ENCODE measurements at regions not wholly inside any gene's neighbourhood (a gene's known extent, or its start where the extent isn't known, plus 50 kb on each side); places are given as distances from the start of the nearest gene placed in this dataset.

GRCh38 chr12:63090716-63091115, 60.3 kb downstream of the AVPR1A start:
- no peak for DNase-seq

DNA sequence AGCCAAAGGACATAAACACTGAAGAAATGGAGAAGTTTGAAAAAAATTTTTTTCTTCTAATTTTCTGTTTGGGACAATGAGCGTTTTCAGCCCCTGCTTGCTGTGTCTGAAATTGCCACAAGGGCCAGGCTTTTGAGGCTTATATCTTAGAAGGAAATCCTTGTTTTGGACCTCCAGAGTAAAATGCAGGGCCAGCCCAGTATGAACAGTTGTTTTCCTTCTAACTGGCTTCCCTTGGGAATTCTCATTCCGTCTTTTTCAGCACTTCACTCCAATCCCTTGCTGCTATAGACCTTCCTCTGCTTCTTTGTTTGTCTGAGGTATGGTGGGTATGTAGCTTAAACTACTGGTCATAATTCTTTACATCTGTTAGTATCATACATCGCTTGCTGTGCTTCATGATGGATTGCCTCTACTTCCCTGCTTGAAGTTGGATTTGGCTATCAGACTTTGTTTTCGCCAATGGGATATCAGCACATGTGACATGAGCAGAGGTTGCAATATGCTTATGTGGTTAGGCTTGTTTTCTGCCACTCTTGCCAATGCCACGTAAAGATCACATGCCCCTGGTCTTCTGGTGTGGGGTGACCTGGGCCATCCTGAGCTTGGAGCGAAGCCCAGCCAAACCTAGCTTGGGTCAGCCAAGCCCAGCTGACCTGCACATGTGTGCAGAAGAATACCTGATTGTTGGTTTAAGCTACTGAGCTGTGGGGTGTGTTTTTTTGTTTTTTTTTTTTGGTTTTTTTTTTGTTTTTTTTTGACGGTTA, 64.7 kb downstream of the AVPR1A start:
- DNase-seq: no peak

DNA sequence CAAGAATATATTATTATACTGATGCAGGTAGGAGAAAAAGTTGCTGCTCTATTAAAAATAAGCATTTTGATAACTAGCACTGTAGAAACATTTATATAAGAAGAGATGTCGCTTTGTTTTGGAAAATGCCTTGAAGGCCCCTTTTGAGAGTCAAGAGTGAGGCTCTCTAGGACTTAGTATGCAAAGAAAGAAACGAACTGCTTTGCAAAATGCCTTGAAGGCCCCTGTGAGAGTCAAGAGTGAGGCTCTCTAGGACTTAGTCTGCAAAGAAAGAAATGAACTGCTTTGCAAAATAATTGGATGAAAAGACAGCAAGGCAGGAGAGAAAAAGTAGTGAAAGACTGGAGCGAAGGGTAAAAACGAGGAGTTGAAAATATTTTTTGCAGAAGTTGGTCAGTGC, 65.9 kb downstream of the AVPR1A start:
- DNase-seq: no peak

- DNase-seq: no peak
These were observed 66.5 kb downstream of the AVPR1A start for GRCh38 chr12:63084501-63084900.

DNA sequence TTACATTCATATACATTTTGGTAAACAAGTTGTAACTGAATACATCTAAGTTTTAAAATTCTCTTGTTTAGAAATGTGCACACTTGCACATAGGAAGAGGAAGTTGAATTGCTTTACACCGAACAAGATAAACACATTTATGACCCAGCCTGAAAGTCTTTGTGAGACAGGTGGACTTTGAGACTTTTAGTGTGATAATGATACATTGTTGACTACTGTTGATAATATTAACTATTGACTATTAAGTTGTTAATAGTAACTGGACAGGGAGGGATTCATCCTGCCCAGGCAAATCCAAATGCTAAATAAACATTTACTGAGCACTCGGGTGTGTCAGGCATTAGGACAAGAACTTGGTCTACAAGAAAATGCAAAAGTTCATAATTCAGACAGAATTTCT, 68.0 kb downstream of the AVPR1A start:
- no peak for DNase-seq

DNA sequence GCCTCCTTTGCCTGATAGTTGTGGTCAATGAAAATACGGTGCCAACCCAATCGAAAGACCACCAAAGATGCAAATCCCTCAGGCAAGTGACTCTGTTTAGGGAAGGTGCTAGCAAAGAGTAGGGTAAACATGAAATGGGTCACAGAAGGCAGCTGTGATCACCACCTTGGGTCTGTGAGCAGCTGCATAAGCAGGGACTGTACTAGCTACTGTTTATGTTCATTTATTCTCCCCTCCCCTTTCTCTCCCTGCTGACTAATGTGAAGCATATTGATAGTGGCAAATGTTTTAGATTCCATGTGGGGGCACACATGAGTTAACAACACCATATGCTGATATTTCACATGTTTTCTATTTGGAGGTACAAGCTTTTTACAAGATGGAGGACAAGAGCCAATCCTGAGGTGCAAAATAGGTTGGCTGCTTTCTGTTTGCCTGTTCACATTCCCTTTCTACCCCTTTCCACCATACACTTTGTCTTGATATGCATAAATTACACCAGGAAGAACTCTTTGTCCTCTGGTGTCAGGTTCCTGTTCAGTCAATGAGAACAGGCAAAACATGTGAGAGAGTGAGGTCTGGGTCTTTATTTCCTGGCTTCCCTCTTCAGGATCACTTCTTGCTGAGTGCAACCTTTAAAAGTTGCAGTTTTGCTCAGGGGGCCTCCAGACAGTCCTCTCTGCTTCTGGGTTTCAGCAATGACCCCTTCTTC, 71.1 kb downstream of the AVPR1A start:
- DNase-seq: no peak

DNA sequence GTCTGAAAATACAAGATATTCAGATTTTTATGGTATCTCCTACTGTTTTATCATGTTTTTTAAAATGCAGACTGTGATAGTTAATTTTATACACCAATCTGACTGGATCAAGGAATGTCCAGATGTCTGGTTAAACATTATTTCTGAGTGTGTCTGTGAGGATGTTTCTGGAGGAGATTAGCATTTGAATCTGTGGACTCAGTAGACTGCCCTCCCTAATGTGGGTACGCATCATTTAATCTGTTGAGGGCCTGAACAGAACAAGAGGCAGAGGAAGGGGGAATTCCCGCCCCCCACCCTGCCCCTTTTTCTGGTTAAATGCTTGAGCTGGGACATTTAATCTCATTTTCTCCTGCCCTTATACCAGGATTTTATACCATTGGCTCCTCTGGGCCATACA, 72.1 kb downstream of the AVPR1A start:
- DNase-seq: no peak

GRCh38 chr12:63075376-63076060, 75.5 kb downstream of the AVPR1A start:
- no peak for DNase-seq

DNA sequence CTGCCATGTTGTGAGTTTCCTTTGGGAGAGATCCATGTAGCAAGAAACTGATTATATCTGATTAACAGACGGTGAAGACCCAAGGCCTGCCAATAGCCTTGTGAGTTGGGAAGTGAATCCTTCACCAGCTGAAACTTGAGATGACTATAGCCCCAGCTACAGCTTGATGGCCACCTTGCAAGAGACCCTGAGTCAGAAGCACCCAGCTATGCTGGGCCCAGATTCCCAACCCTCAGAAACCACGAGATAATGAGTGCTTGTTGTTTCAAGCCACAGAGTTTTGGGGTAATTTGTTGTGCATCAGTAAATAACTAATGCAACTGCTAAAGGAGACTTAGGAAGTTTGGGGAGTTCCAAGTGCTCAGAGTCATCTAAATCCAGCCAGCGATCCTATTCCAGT, 80.3 kb downstream of the AVPR1A start:
- no peak for DNase-seq

GRCh38 chr12:63069860-63070617, 81.0 kb downstream of the AVPR1A start:
- no peak for DNase-seq

- peak; percentile 87 for DNase-seq
These were observed 82.1 kb downstream of the AVPR1A start for GRCh38 chr12:63068857-63069442.

DNA sequence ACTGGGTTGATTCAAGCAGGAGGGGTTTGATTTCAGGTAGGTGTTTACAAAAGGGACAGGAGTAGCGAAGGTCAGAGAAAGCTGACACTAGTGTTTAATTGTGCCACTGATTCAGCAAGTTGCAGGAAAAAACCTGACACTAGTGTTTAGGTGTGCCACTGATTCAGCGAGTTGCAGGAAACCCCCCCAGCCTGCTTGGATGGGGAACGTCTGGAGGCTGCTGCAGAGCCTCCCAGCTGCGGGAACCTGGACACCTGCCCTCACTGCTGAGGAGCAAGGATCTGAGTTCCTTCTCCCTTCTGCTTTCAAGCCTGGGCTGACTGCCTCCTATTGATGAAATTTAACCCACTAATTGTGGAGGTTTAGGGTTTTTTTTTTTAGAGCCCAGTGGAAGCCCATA, 84.2 kb downstream of the AVPR1A start:
- no peak for DNase-seq

DNA sequence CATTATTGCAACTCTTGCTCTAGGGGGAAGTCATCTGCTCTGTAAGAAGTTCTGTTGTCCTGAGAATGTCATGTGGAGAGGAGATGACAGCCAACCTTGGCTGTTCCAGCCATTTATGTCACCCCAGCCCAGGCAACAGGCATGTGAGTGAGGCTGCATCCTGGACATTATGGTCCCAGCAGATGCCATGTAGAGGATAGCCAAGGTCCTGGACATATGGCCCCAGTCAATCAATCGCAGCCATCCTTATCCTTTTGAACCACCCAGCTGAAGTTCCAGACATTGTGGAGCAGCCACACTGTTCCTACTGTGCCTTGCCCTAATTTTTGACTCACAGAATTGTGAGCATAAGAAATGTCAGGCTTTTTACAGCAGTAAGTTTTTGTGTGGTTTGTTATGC, 84.9 kb downstream of the AVPR1A start:
- no peak for DNase-seq

- no peak for DNase-seq
These were observed 86.9 kb downstream of the AVPR1A start for GRCh38 chr12:63064080-63064479.

DNA sequence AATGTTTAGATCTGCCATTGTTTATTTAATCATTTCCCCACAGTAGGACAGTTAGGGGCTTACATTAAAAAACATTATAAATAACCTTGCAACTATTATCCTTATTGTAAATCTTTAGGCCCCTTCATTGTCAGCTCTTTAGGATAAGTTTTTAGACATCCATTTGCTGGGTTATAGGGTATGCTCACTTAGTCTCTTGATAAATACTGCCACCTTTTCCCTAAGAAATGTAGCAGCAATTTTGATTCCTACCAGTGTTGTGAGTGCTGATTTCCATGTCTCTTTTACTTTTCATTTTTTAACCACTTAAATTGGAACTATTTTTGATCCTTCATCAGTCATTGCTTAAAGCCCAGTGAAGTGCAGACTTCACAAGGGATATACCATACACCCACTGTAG, 94.4 kb downstream of the AVPR1A start:
- DNase-seq: no peak

GRCh38 chr12:63052696-63053095, 98.3 kb downstream of the AVPR1A start:
- DNase-seq: no peak

GRCh38 chr12:63047146-63047545, 103.9 kb downstream of the AVPR1A start:
- DNase-seq: no peak

- DNase-seq: no peak
These were observed 105.8 kb downstream of the AVPR1A start for GRCh38 chr12:63045020-63045860.

DNA sequence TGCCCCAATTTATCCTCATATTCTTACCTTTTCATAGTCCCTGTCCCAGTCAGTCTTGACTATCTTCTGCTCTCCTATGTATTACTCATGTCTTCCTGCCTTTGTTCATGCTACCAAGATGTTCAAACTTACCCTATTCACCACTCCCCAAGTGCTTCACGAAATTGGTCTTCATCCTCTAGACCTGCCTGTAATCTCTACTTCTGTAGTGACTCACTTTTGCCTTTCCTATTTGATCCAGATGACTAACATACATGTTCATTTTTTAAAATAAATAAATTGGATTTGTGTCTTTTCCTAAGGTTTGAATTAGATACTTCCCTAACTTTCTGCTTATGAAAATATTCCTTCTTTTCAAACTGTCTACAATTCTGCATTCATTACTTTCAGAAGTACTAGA, 107.7 kb upstream of the PPM1H start:
- DNase-seq: no peak

- no peak for DNase-seq
These were observed 106.7 kb upstream of the PPM1H start for GRCh38 chr12:63041601-63042000.

DNA sequence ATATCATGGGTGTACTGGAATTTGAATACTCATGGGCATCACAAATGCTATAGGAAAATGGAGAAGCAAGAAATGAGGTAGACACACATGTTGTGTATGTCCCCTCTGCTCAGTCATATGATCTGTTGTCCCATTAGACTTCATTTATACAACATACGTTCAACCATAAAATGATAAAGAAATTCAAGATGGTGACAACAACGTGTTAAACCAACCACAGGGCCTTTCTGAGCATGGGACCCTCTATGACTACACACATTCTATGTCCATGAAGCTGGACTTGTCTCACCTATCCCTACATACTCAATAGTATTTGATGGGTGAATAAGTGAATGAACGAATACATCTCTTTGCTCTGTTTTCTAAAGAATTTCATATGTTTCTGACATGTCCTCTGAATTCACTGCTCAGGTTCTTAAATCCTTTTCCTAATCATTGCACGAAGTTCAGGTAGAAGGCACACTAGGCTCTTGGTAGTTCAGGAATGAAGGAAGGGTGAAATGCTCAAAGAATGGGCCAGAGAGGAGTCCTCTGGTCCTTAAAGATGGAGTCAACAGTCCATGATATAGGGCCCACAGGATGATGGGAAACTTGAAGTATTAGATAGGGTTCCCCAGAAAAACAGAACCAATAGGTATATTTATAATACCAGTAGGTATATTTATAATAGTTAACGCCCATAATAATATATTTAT, 105.7 kb upstream of the PPM1H start:
- no peak for DNase-seq
